SK-N-SH (cell line): ENCODE measurements at regions not wholly inside any gene's neighbourhood (a gene's known extent, or its start where the extent isn't known, plus 50 kb on each side); places are given as distances from the start of the nearest gene placed in this dataset.

Experiments
- CHD2 ChIP-seq: fragments of 150-350 bp; IDR thresholded peaks from 2 replicates; pipeline ENCODE4 v1.6.1; 2018; ENCODE audit warnings: low read length; ENCODE audit not compliant: partially characterized antibody
- REST ChIP-seq: IDR thresholded peaks from 2 replicates; pipeline ENCODE4 v1.6.1; 2012; ENCODE audit warnings: mild to moderate bottlenecking, low read depth, low read length, moderate library complexity
- TF ChIP-seq, protein P1 (sequence below): IDR thresholded peaks from 2 replicates; pipeline ENCODE4 v1.4.0; 2012; ENCODE audit warnings: low read depth

DNA sequence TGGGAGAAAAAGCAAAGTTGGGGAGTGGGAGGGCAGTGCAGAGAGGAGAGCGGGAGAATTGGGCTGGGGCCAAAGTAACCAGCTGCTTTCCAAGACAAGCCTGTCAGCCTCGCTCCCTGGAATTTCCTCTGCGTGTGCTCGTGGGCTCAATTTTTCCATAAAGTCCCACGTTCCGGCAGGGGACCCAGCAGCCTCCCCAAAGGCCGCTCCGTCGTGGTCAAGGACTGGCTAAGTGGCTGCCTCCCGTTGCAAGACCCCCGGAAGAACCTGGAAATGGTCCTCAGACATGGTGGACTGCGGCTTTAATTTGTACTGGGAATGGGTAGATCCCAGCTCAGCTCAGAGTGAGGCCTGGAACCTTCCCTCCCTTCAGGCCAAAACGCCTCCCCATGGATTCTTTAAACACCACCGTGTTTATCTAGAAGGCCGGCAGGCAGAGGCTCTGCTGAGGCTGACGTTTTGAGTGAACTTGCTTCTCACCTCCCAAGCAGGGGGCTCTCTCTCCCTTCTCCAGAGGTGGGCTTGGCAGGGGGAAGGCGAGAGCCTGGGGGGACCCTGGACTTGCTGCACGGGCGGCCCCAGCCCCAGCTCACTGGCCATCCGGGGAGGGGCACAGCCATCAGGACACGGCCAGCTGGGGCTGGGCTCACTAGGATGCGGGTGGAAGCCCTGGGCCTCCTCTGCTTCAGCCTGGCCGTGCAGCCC, 190.0 kb downstream of the C16orf95 start:
- TF ChIP-seq, protein P1, sequence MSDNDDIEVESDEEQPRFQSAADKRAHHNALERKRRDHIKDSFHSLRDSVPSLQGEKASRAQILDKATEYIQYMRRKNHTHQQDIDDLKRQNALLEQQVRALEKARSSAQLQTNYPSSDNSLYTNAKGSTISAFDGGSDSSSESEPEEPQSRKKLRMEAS: no peak
- TF ChIP-seq REST (no peak), CHD2 (no peak)
